Lower leg skin (tissue), 4 donors: ENCODE measurements at regions not wholly inside any gene's neighbourhood (a gene's known extent, or its start where the extent isn't known, plus 50 kb on each side); places are given as distances from the start of the nearest gene placed in this dataset.
"Not testable (repeated sequence)": the region's sequence is repeated elsewhere in the genome, so short reads cannot be mapped to it uniquely, and the experiment has no call there.

ENCODE experiments used
- DNase-seq, 2 donors: peaks; one replicate each; pipeline ENCODE4 v3.0.0-alpha.2; 2019; ENCODE audit warnings: low spot score in 2 of 2
- H3K4me3 ChIP-seq: fragments of 200-600 bp; sonication (generic); 2 replicates; pipeline ENCODE4 v1.5.1; 2017; ENCODE audit warnings: mild to moderate bottlenecking, low read depth; ENCODE audit not compliant: poor library complexity, severe bottlenecking
- POLR2A ChIP-seq, 2 donors: fragments of 450-650 bp; IDR thresholded peaks; one replicate each; pipeline ENCODE4 v1.6.1; 2016 to 2017; ENCODE audit warnings: antibody characterized with exemption in 2 of 2, mild to moderate bottlenecking in 1 of 2, moderate library complexity in 1 of 2
- WGBS, 2 donors: methylation state at CpG; one replicate each; pipeline ENCODE4 v1.1.5; 2018; 5-methylcytosine and 5-hydroxymethylcytosine counted together
- intact Hi-C: fragments of 100-400 bp; cut with DNase I; formaldehyde crosslinking; loops from one replicate; pipeline ENCODE4 v1.15.0; 2023; ENCODE audit warnings: low total_unique reads
- TF ChIP-seq, protein P1 (sequence below), 3 donors: fragments of 450-650 bp; IDR thresholded peaks; one replicate each; pipeline ENCODE4 v1.5.1; 2016; ENCODE audit warnings: antibody characterized with exemption in 3 of 3, mild to moderate bottlenecking in 3 of 3, moderate library complexity in 2 of 3

GRCh38 chrX:143378851-143379250 is 138.4 kb downstream of the SPANXN3 start:
- intact Hi-C loops, result no loop called here
- no peak overlapping the region for H3K4me3 ChIP-seq
- TF ChIP-seq, protein P1, sequence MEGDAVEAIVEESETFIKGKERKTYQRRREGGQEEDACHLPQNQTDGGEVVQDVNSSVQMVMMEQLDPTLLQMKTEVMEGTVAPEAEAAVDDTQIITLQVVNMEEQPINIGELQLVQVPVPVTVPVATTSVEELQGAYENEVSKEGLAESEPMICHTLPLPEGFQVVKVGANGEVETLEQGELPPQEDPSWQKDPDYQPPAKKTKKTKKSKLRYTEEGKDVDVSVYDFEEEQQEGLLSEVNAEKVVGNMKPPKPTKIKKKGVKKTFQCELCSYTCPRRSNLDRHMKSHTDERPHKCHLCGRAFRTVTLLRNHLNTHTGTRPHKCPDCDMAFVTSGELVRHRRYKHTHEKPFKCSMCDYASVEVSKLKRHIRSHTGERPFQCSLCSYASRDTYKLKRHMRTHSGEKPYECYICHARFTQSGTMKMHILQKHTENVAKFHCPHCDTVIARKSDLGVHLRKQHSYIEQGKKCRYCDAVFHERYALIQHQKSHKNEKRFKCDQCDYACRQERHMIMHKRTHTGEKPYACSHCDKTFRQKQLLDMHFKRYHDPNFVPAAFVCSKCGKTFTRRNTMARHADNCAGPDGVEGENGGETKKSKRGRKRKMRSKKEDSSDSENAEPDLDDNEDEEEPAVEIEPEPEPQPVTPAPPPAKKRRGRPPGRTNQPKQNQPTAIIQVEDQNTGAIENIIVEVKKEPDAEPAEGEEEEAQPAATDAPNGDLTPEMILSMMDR (IDR thresholded peaks at IDR 0.05), result no peak
- no peak for TF ChIP-seq POLR2A (IDR thresholded peaks at IDR 0.05)
- DNase-seq, result no peak
- 67 to 68% methylated on average over 2 of the region's 2 CpGs for WGBS, 2 donors

DNA sequence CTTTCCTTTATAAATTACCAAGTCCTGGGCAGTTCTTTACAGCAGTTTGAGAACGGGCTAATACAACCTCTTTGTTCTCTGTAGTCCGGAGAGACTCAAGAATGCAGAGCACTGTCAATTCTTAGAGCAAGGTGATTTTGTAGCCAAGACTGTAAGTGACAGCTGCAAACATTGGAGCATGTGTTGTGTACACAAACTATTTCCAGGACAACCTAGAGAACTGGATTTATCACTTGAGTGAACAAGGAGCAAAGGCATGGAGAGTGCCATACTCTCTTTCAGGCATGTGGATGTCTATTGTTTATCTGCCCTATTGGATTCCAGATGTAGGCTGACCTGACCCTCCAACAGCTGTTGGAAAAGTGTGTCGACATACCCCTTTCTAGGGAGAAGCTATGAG is 153.9 kb downstream of the SPANXN3 start:
- DNase-seq, result no peak

GRCh38 chrX:143340190-143340589 is 177.1 kb downstream of the SPANXN3 start:
- 85 to 100% methylated on average over 1 of the region's 1 CpG for WGBS, 2 donors
- no peak overlapping the region for H3K4me3 ChIP-seq
- intact Hi-C loops, result no loop called here
- no peak for TF ChIP-seq POLR2A (IDR thresholded peaks at IDR 0.05)
- TF ChIP-seq, protein P1 (IDR thresholded peaks at IDR 0.05), result no peak
- no peak for DNase-seq

More for the DNA sequence above, 153.9 kb downstream of the SPANXN3 start:
- H3K4me3 ChIP-seq, result no peak overlapping the region
- intact Hi-C loops, result no loop called here
- no peak for TF ChIP-seq POLR2A (IDR thresholded peaks at IDR 0.05)
- TF ChIP-seq, protein P1 (IDR thresholded peaks at IDR 0.05), result no peak
- 58 to 64% methylated on average over 3 of the region's 3 CpGs for WGBS, 2 donors

- intact Hi-C loops, result no loop called here
- no peak for TF ChIP-seq POLR2A (IDR thresholded peaks at IDR 0.05)
- TF ChIP-seq, protein P1 (IDR thresholded peaks at IDR 0.05), result no peak
- WGBS, 2 donors, result 46 to 61% methylated on average over 1 of the region's 1 CpG
- no peak overlapping the region for H3K4me3 ChIP-seq
- no peak for DNase-seq
These were observed 181.0 kb downstream of the SPANXN3 start for GRCh38 chrX:143336261-143336660.

- intact Hi-C loops, result no loop called here
- H3K4me3 ChIP-seq, result no peak overlapping the region
- TF ChIP-seq, protein P1 (IDR thresholded peaks at IDR 0.05), result no peak
- TF ChIP-seq POLR2A (IDR thresholded peaks at IDR 0.05), result no peak
- DNase-seq, result no peak
- WGBS, 2 donors, result 61 to 65% methylated on average over 6 of the region's 6 CpGs
These were observed 197.7 kb downstream of the SPANXN3 start for GRCh38 chrX:143319526-143319925.

DNA sequence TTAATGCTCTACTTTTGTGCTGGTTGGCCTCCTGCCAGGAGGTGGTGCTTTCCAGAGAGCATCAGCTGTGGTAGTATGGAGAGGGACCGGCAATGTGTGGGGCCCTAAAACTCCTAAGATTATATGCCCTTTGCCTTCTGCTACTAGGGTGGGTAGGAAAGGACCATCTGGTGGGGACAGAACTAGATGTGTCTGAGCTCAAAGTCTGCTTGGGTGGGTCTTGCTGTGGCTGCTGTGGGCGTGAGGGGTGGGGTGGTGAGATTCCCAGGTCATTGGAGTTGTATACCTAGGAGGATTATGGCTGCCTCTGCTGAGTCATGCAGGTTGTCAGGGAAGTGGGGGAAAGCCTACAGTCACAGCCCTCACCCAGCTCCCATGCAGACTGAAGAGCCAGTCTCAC is 198.4 kb downstream of the SPANXN3 start:
- intact Hi-C loops, DNase-seq, H3K4me3 ChIP-seq: not testable (repeated sequence)
- WGBS, 2 donors, result 88 to 95% methylated on average over 2 of the region's 2 CpGs
